ENCODE measurements at regions not wholly inside any gene's neighbourhood (a gene's known extent, or its start where the extent isn't known, plus 50 kb on each side); places are given as distances from the start of the nearest gene placed in this dataset.
"Not testable (repeated sequence)": the region's sequence is repeated elsewhere in the genome, so short reads cannot be mapped to it uniquely, and the experiment has no call there.

DNA sequence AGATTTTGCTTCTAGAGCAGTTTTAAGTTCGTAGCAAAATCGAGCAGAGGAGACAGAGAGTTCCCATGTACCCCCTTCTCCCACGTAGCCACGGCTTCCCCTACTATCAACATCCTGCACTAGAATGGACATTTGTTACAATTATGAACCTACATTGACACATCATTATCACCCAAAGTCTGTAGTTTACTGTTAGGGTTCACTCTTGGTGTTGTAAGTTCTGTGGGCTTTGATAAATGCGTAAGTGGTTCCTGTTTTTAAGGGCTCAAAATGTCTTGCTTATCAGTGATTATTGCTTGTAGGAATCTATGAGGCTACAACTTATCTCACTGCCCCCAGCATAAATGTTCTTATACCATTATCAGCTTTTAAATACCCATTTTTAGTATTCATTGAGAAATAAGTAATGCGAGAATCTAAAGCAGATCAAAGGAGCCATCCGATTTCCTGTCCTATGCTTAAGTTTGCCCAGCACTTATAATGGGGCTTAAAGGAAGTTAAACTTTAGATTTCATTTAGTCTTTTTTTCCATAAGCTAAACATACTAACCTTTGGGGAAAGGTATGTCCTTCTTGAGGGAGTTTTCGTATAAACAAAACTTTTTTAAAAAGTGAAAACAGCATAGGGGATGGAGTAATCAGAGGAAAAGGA, 118.7 kb downstream of the HAUS1 start:
- no peak for ATAC-seq
- intact Hi-C loops (cut with DNase I, micrococcal nuclease), result no loop called here
- DNase-seq, result no peak

DNA sequence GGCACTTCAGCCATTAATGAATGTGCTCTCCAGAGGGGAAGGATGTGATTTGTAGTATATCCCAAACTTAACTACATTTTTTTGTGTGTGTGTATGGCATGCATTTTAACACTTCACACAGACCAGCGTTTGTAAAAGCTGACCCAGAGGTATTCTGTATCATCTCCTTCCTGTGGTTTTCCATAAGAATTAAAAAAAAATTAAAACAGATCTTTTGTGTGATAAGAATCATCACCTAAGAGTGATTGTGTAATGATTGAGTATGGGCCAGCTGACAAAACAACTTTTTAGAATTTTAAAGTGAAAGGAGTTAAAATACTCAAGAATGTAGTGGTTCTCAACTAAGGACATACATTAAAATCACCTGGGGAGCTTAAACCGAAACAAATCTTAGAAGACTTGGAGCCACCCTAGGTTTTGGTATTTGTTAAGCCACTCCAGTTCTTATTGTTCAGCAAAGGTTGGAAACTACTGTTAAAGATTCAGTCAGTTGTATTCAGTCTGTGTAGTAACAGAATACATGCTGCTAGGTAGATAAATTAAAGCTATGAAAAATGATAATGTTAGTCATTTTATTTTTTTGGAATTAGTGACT, 120.1 kb downstream of the HAUS1 start:
- DNase-seq, result no peak
- intact Hi-C loops (cut with DNase I, micrococcal nuclease), result no loop called here
- ATAC-seq, result no peak

DNA sequence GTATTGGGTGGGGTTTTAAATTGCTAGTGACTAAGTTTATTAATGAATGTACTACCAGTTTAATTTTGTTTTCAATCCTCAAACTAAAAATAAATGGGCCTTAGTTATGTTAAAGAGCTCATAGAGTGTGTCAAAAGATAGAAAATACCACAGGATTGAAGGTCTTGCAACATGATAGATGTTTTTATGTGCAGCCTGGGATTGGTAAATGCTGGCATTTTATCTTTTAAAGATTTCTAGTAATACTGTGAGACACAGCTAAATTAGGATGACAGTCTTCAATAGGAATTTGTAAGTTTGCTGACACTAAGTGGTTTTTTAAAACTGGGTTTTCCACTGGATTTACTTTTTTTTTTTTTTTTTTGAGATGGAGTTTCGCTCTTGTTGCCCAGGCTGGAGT, 122.3 kb downstream of the HAUS1 start:
- no peak for ATAC-seq
- DNase-seq, result no peak
- intact Hi-C loops (cut with DNase I, micrococcal nuclease), result no loop called here

DNA sequence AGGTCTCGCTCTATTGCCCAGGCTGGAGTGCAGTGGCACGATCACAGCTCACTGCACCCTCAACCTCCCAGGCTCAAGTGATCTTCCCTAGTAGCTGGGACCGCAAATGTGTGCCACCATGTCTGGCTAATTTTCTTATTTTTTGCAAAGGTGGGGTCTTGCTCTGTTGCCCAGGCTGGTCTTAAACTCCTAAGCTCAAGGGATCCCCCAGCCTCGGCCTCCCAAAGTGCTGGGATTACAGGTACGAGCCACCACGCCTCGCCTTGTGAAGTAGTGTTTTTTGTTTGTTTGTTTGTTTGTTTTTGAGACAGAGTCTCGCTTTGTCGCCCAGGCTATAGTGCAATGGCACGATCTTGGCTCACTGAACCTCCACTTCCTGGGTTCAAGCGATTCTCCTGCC, 125.5 kb downstream of the HAUS1 start:
- DNase-seq; intact Hi-C loops (cut with DNase I, micrococcal nuclease); ATAC-seq: not testable (repeated sequence)

DNA sequence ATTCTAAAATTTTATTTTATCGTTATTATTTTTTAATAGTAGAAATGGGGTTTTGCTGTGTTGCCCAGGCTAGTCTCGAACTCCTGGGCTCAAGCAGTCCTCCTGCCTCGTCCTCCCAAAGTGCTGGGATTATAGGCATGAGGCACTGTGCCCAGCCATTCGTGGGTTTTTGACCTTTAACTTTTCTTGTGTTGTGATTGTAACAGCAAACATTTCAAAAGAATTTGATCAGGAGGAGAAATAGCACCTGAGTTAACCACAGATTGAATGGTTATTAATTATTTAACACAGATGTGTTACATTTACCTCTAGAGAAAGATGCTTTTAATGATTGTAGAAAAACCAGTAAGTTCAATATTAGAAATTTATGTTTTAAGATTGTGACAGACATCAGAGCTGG, 132.0 kb downstream of the HAUS1 start:
- intact Hi-C loops (cut with DNase I, micrococcal nuclease), result no loop called here
- ATAC-seq (no peak), DNase-seq (no peak)

DNA sequence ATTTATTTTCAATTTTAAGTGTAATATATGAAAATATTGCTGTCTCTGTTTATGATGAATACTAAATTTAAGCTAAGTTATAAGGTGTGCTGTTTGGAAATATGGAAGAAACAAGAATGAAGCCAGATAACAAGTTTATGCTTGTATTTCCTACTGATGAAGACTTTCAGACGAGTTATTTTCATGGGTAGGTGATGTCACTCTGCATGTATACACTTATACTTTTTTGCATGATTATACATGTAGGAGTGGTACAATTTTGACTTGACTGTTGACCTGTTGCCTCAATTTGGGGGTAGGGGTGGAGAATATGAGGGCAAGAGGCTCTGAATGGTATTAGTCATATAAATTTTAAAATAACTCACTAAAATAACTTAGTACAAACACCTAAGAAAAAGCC, 133.7 kb downstream of the HAUS1 start:
- intact Hi-C loops (cut with DNase I, micrococcal nuclease), result no loop called here

DNA sequence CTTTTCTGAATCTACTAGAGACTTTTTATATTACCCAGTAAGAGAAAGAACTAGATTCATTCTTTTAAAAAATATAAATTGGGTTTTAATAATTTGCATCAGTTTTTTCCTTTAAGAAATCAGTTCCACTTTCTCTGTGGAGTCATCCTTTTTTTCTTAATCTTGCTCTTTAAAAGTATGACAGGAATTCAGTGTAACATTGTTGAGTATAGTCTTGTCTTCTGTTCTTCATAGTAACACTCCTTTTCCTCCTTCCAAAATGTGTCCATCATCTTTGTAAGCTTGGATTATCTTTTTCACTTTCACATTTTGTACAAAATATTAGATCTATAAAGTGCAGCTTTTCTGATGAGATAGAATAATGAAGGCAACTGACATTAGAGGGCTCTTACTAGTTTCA, 135.4 kb downstream of the HAUS1 start:
- DNase-seq (no peak), ATAC-seq (no peak)
- intact Hi-C loops (cut with DNase I, micrococcal nuclease), result no loop called here

More for the DNA sequence above, 133.7 kb downstream of the HAUS1 start:
- no peak for DNase-seq
- ATAC-seq, result no peak

DNA sequence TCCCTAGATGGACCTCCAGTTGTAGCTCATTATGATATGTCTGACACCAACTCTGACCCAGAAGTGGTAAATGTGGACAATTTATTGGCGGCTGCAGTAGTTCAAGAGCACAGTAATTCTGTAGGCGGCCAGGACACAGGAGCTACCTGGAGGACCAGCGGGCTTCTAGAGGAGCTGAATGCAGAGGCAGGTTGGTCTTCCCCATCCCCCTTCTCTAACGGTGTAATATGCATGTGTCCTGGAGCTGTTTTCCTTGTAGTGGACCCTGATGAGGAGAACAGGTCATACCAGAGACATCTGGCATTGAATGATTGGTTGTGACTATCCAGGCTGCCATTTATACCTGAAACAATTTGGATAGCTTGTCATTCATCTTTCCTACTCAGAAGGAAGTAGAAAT, 135.8 kb downstream of the HAUS1 start:
- intact Hi-C loops (cut with DNase I, micrococcal nuclease), result no loop called here
- ATAC-seq, result no peak

DNA sequence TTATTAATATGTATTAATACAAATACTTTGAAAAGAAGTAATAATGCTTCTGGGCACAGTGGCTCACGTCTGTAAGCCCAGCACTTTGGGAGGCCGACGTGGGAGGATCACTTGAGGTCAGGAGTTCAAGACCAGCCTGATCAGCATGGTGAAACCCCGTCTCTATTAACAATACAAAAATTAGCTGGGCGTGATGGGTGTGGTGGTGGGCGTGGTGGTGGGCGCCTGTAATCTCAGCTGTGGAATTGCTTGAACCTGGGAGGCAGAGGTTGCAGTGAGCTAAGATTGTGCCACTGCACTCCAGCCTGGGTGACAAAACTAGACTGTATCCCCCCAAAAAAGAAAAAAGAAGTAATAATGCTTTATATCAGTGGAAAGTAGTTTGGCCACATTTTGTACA, 137.2 kb downstream of the HAUS1 start:
- ATAC-seq; DNase-seq; intact Hi-C loops (cut with DNase I, micrococcal nuclease): not testable (repeated sequence)

More for the DNA sequence above, 135.8 kb downstream of the HAUS1 start:
- DNase-seq, result no peak

DNA sequence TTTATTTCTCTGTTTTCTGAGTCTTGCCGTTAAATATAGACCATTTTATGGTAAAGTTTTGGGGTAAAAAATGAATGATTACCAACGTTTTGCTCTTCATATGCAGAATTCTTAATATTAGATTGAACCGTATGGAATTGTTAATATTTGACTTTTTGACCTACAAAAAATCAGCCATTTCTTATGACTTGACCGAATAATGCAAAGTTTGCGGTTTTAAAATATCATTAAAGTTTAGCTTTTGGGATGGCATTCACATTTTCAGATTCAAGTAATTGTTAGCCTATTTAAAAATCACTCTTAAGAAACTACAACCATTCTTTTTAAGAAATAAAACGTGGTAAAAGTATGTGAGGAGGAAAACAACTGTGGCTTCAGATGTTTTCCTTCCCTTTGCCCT, 138.0 kb downstream of the HAUS1 start:
- DNase-seq (no peak), ATAC-seq (no peak)
- intact Hi-C loops (cut with DNase I, micrococcal nuclease), result no loop called here

DNA sequence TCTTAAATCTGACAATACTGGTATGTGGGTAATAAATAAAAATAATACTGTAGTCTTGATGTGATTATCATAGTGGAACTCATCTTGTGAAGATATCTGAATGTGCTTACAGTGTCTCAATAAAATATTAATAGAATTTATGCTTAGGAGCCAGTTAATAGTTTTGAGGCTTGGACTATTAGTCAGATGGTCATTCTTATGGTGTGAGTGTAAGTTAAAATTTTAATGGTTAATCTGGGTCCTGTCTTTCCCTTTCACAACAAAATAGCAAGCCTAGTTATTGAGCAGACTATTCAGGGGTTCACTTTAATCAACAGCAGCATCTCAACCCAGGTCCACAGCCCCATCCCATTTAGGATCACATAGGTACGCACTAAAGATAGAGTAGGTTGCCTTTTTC, 138.9 kb downstream of the HAUS1 start:
- intact Hi-C loops (cut with DNase I, micrococcal nuclease), result no loop called here
- no peak for DNase-seq
- ATAC-seq, result no peak

DNA sequence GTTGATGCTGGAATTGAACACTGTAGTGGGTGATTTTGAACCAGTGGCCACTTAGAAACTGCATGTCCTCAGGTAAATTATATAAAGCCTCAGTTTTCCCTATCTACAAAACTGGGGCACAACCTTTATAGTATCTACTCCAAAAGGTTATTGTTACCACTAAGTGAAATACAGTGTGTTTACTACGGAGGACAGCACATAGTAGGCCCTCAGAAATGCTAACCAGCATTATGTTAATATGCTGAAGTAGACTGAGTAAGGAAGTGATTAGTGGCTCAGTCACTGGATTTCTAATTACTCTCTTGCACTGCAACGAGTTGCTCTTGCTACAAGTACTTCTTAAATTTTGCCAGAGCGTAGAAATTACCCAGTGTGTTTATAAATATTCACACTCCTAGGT, 139.5 kb downstream of the HAUS1 start:
- intact Hi-C loops (cut with DNase I, micrococcal nuclease), result no loop called here
- DNase-seq (no peak), ATAC-seq (no peak)

DNA sequence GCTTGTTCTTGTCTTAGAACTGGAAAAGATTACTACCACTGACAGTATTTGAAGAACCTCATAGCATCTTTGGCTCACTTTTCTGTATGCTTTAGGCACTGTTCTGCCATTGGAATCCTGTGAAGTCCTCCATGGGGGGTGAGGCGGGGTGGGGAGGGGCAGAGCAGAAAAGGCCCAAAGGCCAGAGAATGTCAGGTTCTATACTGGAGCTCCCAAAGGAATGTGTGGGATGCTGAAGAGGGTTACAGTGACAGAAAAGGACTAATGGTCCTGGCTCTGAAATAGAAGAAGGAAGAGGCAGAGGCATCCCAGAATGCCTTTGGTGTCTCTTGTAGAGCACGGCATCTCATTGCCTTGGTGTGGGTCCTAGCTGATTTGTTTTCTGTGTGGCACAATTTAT, 141.9 kb downstream of the HAUS1 start:
- ATAC-seq, result no peak
- intact Hi-C loops (cut with DNase I, micrococcal nuclease), result no loop called here

DNA sequence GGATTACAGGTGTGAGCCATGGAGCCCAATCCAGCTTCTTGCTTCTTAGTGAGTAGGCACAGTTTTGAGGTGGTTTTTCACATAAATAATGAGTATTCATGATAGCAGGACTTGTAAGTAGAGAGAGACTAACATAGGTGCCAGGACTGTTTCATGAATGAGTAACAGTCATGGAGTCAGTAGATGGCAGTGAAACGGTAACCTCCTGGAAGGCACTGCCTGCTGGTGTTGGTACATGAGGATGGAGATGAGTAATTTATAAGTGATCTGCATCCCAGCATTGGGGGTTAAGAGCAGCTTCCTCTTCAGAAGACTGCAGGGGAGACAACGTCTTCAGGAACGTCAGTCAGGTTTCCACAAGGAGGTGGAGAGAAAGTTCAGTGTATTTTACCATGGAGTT, 143.8 kb downstream of the HAUS1 start:
- DNase-seq, result no peak
- intact Hi-C loops (cut with DNase I, micrococcal nuclease), result no loop called here
- no peak for ATAC-seq

More for the DNA sequence above, 141.9 kb downstream of the HAUS1 start:
- no peak for DNase-seq

DNA sequence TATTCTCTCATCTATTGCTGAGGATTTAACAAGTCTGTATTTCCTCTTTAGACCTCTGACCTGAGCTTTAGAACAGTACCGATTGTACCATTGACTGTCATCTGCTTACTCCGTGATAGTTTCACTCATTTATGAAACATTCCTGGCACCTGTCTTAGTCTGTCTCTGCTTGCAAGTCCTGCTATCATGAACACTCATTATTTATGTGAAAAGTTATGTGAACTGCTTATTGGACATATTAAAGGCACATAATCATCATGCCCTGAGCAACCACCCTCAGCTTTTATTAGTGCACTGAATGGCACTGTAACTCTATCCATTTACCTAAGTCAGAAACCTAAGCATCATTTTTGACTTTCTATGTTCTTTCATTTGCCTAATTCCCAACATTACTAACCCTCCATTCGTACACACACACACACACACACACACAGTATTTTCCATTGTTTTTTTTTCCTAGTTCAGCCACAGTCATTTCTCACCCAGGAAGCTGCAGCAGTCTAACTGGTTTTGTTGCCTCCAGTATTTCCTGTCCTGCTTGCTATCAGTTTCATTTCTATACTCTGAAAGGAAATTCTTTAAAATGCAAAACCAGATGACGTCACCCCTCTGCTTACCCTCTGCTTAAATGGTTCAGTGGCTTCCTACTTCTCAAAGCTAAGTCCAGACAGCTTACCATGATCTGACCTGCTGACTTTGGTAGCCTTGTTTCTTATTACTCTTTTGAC, 146.1 kb downstream of the HAUS1 start:
- ATAC-seq, result peak; percentile 92

DNA sequence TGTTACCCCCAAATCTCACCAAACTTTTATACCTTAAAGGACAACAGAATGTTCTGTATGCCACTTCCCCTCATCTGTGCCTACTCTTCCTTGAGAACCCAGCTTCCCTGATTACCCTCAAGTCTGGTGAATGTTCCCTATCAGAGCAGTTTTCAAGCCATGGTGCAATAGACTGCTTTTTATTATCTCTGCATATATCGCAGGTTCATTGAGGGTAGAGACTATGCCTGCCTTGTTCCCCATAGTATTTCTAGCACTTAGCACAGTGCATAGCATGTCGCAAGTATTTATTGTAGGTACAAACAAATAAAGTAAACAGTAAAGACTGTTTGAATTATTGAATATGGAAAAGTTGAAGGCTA, 146.6 kb downstream of the HAUS1 start:
- ATAC-seq, result peak; percentile 75
- no peak for DNase-seq
- intact Hi-C loops (cut with DNase I, micrococcal nuclease), result no loop called here

More for the DNA sequence above, 146.1 kb downstream of the HAUS1 start:
- intact Hi-C loops (cut with DNase I, micrococcal nuclease), result no loop called here
- DNase-seq, result peak; percentile 35 to 59

DNA sequence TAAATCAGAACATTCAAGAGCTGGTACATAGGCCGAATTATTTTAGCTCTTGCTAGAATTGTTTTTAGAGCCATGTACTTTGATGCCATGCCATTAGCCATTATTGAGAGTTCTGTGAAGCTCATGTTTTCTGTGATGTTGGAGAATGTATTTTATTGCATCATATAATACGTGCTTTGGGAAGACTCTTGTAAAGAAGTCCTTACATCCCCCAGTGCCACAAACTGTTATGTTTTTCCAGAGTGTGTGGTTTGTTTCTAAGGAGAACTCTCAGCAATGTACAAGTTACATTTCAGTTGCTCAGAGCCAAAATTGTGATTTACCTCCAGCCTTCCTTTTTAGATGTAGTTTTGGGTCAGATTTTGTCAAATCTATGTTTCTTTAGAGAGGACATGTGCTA, 148.6 kb downstream of the HAUS1 start:
- DNase-seq (no peak), ATAC-seq (no peak)
- intact Hi-C loops (cut with DNase I, micrococcal nuclease), result no loop called here

DNA sequence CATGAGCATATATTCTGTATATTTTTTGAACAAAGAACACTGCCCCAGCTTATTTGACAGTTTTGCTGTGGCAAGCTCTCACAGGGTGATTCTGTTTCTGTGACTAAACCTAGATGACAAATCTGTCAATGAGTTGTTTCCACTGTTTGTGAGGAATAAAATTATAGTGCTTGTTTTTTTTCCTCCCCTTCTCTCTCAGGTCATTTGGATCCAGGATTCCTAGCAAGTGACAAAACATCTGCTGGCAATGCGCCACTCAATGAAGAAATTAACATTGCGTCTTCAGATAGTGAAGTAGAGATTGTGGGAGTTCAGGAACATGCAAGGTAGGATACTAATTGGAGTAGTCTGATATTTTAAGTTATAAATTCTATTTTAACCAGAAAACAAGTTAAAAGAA, 149.3 kb downstream of the HAUS1 start:
- intact Hi-C loops (cut with DNase I, micrococcal nuclease), result no loop called here
- ATAC-seq, result no peak
- DNase-seq, result no peak

DNA sequence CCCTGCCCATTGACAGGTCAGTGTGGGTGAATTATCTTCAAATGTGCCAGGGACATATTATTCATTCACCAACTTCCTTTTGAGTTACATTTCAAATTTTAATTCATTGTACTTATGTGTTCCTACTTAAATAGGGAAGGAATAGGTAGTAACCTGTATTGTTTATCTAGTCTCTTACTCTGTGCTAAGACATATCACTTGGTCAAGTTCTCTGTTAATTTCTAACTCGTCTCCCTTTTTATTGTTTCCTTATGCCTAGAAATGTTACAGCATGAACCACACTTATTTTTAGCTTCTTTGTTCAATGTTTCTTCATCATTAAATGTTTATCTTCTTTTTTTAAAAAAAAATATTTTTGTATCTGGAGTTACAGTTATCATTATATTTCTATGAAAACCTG, 151.9 kb downstream of the HAUS1 start:
- intact Hi-C loops (cut with DNase I, micrococcal nuclease), result no loop called here
- DNase-seq (no peak), ATAC-seq (peak; percentile 89)

DNA sequence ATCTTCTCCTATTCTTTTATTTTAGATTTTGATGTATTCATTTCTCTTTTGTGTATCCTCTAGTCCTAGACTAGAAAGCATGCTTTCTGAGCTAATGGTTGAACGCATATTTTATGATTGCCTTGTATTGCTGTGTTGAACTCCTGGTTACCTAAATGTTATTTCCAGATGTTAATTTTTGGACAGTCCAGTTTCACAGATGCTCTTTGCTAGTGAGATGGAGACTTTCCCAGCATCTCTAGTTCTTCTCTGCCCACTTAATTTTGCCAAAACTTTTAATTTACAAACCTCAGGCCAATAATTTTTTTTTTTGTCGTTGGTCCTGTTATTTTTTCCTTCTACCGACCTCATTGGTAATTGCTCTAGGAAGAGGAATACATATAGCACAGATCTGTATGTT, 153.2 kb downstream of the HAUS1 start:
- intact Hi-C loops (cut with DNase I, micrococcal nuclease), result no loop called here
- ATAC-seq (no peak), DNase-seq (no peak)
